ENCODE measurements at regions not wholly inside any gene's neighbourhood (a gene's known extent, or its start where the extent isn't known, plus 50 kb on each side); places are given as distances from the start of the nearest gene placed in this dataset.

- no peaks in the 10 kb centered on the region for H3K36me3 ChIP-seq (ENCODE audit: control insufficient read depth, low read length)
- no peak for TF ChIP-seq EZH2phosphoT487 (IDR thresholded peaks at IDR 0.05; ENCODE audit: borderline replicate concordance, low read length)
- TF ChIP-seq, protein P1, sequence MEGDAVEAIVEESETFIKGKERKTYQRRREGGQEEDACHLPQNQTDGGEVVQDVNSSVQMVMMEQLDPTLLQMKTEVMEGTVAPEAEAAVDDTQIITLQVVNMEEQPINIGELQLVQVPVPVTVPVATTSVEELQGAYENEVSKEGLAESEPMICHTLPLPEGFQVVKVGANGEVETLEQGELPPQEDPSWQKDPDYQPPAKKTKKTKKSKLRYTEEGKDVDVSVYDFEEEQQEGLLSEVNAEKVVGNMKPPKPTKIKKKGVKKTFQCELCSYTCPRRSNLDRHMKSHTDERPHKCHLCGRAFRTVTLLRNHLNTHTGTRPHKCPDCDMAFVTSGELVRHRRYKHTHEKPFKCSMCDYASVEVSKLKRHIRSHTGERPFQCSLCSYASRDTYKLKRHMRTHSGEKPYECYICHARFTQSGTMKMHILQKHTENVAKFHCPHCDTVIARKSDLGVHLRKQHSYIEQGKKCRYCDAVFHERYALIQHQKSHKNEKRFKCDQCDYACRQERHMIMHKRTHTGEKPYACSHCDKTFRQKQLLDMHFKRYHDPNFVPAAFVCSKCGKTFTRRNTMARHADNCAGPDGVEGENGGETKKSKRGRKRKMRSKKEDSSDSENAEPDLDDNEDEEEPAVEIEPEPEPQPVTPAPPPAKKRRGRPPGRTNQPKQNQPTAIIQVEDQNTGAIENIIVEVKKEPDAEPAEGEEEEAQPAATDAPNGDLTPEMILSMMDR (IDR thresholded peaks at IDR 0.05; ENCODE audit: low read depth, low read length, poor library complexity, severe bottlenecking) = no peak
- no peak overlapping the region for H3K4me2 ChIP-seq (ENCODE audit: low read length)
- H3F3A ChIP-seq (ENCODE audit: control insufficient read depth, insufficient read depth) = no peaks in the 10 kb centered on the region
- peaks cover 3% of the 10 kb centered on the region; the same call in 1 of the 2 replicates for H3K9me3 ChIP-seq (ENCODE audit: control insufficient read depth, insufficient read depth, low read length)
- H3K4me3 ChIP-seq (ENCODE audit: low read length) = no peak overlapping the region
- peaks cover 45% of the 10 kb centered on the region for H3K4me1 ChIP-seq (ENCODE audit: control insufficient read depth, low read length)
- no peaks in the 10 kb centered on the region for H3K79me2 ChIP-seq (ENCODE audit: control insufficient read depth, low read length)
- H3K9me2 ChIP-seq (replicated peaks; ENCODE audit: control insufficient read depth, low read length) = no peaks in the 10 kb centered on the region
- no peaks in the 10 kb centered on the region for H3K27me3 ChIP-seq (ENCODE audit: control insufficient read depth, low read length)
- no peak overlapping the region for H3K27ac ChIP-seq (ENCODE audit: low read depth, low read length)
- no peaks in the 10 kb centered on the region for H4K20me1 ChIP-seq (ENCODE audit: control insufficient read depth, insufficient read depth, low read depth, low read length)
Measured at GRCh38 chr9:99578666-99579065, 243.0 kb upstream of the NR4A3 start.

GRCh38 chr9:99579964-99580363, 241.7 kb upstream of the NR4A3 start:
- peaks cover 51% of the 10 kb centered on the region for H3K4me1 ChIP-seq (ENCODE audit: control insufficient read depth, low read length)
- no peak overlapping the region for H3K4me3 ChIP-seq (ENCODE audit: low read length)
- TF ChIP-seq, protein P1 (IDR thresholded peaks at IDR 0.05; ENCODE audit: low read depth, low read length, poor library complexity, severe bottlenecking) = no peak
- no peak for TF ChIP-seq EZH2phosphoT487 (IDR thresholded peaks at IDR 0.05; ENCODE audit: borderline replicate concordance, low read length)

DNA sequence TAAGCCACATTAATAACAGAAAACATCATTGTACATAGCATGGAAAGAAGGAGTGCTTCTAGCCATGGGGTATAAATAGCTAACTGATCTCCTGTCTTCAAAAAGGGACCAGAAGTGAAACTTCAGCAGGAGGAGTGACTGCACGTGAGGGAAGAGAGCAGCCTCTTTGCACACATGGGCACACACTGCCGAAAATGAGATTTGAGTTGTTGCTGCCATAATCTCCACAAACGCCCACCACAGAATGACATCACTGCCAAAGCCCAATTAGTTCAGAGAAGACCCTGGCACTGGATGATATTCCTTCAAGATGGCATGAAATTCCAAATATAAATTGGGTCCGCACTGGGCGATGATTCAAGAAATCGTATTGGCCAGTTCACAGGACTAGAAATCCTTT, 238.9 kb upstream of the NR4A3 start:
- Histone ChIP-seq H3K9me2 (replicated peaks; ENCODE audit: control insufficient read depth, low read length) (no peaks in the 10 kb centered on the region), H3K27ac (ENCODE audit: low read depth, low read length) (peak overlapping the region; percentile 60), H3K4me1 (ENCODE audit: control insufficient read depth, low read length) (peaks cover 42% of the 10 kb centered on the region), H3F3A (ENCODE audit: control insufficient read depth, insufficient read depth) (no peaks in the 10 kb centered on the region), H3K4me3 (ENCODE audit: low read length) (peak overlapping the region; percentile 52), H4K20me1 (ENCODE audit: control insufficient read depth, insufficient read depth, low read depth, low read length) (no peaks in the 10 kb centered on the region), H3K27me3 (ENCODE audit: control insufficient read depth, low read length) (no peaks in the 10 kb centered on the region), H3K36me3 (ENCODE audit: control insufficient read depth, low read length) (no peaks in the 10 kb centered on the region), H3K79me2 (ENCODE audit: control insufficient read depth, low read length) (no peaks in the 10 kb centered on the region), H3K4me2 (ENCODE audit: low read length) (peak overlapping the region; percentile 62), H3K9me3 (ENCODE audit: control insufficient read depth, insufficient read depth, low read length) (peaks cover 3% of the 10 kb centered on the region; the same call in 1 of the 2 replicates)
- TF ChIP-seq, protein P1 (IDR thresholded peaks at IDR 0.05; ENCODE audit: low read depth, low read length, poor library complexity, severe bottlenecking) = no peak
- TF ChIP-seq EZH2phosphoT487 (IDR thresholded peaks at IDR 0.05; ENCODE audit: borderline replicate concordance, low read length) = no peak

More at GRCh38 chr9:99579964-99580363, 241.7 kb upstream of the NR4A3 start:
- peaks cover 3% of the 10 kb centered on the region; the same call in 1 of the 2 replicates for H3K9me3 ChIP-seq (ENCODE audit: control insufficient read depth, insufficient read depth, low read length)
- no peaks in the 10 kb centered on the region for H3F3A ChIP-seq (ENCODE audit: control insufficient read depth, insufficient read depth)
- H3K4me2 ChIP-seq (ENCODE audit: low read length) = no peak overlapping the region
- no peaks in the 10 kb centered on the region for H3K36me3 ChIP-seq (ENCODE audit: control insufficient read depth, low read length)
- no peaks in the 10 kb centered on the region for H3K27me3 ChIP-seq (ENCODE audit: control insufficient read depth, low read length)
- no peaks in the 10 kb centered on the region for H3K9me2 ChIP-seq (replicated peaks; ENCODE audit: control insufficient read depth, low read length)
- no peaks in the 10 kb centered on the region for H4K20me1 ChIP-seq (ENCODE audit: control insufficient read depth, insufficient read depth, low read depth, low read length)
- H3K27ac ChIP-seq (ENCODE audit: low read depth, low read length) = no peak overlapping the region
- H3K79me2 ChIP-seq (ENCODE audit: control insufficient read depth, low read length) = no peaks in the 10 kb centered on the region

All from DOHH2 (cell line).